ENCODE measurements at regions not wholly inside any gene's neighbourhood (a gene's known extent, or its start where the extent isn't known, plus 50 kb on each side); places are given as distances from the start of the nearest gene placed in this dataset.

DNA sequence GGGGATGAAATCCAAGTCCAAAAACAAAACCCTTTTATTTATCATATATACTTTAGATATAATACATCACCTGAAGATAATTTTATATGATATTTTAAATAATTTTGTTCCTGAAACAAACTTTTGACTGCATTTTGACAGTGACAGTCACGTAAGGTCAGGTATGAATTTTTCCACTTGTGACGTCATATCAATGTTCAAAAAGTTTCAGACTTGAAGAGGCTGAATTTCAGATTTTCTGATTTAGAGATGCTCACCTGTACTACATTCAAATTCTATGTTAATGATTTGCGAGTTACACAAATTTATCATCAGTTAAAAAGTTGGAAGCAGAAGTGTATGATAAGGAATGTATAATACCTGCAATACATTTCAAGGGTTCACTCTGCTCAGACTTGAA, 136.1 kb upstream of the EPHA6 start:
- no peak overlapping the region for H4K8ac ChIP-seq (ENCODE audit: low read depth, low read length)

GRCh38 chr3:96700322-96701315, 113.8 kb upstream of the EPHA6 start:
- no peaks in the 10 kb centered on the region for H3K4me1 ChIP-seq (ENCODE audit: control insufficient read depth in 1 of 2, insufficient read depth in 2 of 2, low read length in 2 of 2)
- no peak overlapping the region for H4K12ac ChIP-seq (ENCODE audit: low read depth, low read length)
- no peaks in the 10 kb centered on the region for H3K36me3 ChIP-seq (ENCODE audit: control insufficient read depth in 1 of 2, insufficient read depth in 2 of 2, low read length in 2 of 2)
- H3K9ac ChIP-seq (ENCODE audit: low read length), result no peak overlapping the region
- WGBS (ENCODE audit: extremely low coverage, insufficient coverage, insufficient read length), result no CpG with 5 or more reads among the region's 5 CpGs
- no peak overlapping the region for H3K23ac ChIP-seq (ENCODE audit: low read length)
- H3K14ac ChIP-seq (ENCODE audit: low read length), result no peak overlapping the region
- no peaks in the 10 kb centered on the region for H3K79me1 ChIP-seq (ENCODE audit: low read length)
- H2AFZ ChIP-seq (ENCODE audit: insufficient read depth, low read length, poor library complexity), result no peak overlapping the region
- no peak overlapping the region for H3K18ac ChIP-seq (ENCODE audit: low read length)
- no peaks in the 10 kb centered on the region for H3K79me2 ChIP-seq (ENCODE audit: control insufficient read depth, insufficient read depth, low read length, poor library complexity)
- H3K27ac ChIP-seq (ENCODE audit: low read depth, low read length), result no peak overlapping the region
- no peak overlapping the region for H3K4me2 ChIP-seq (ENCODE audit: low read length)
- no peak overlapping the region for H2BK120ac ChIP-seq (ENCODE audit: insufficient read depth, low read length, poor library complexity)
- no peak overlapping the region for H4K91ac ChIP-seq (ENCODE audit: low read depth, low read length)
- no peak for DNase-seq
- no peak overlapping the region for H2BK12ac ChIP-seq (ENCODE audit: low read length)
- H3K27me3 ChIP-seq (ENCODE audit: insufficient read depth, low read length), result no peaks in the 10 kb centered on the region
- no peak overlapping the region for H4K8ac ChIP-seq (ENCODE audit: low read depth, low read length)
- H2BK5ac ChIP-seq (ENCODE audit: low read depth, low read length, poor library complexity), result no peak overlapping the region
- H3K4ac ChIP-seq (ENCODE audit: low read depth, low read length), result no peak overlapping the region
- no peak overlapping the region for H3K4me3 ChIP-seq (ENCODE audit: low read depth, low read length)
- H3K9me3 ChIP-seq (ENCODE audit: insufficient read depth, low read depth, low read length), result peaks cover 1% of the 10 kb centered on the region
- H2AK5ac ChIP-seq (ENCODE audit: low read length), result no peak overlapping the region

More for the DNA sequence above, 136.1 kb upstream of the EPHA6 start:
- no peak overlapping the region for H3K4ac ChIP-seq (ENCODE audit: low read depth, low read length)
- H3K79me1 ChIP-seq (ENCODE audit: low read length), result no peaks in the 10 kb centered on the region
- H3K4me3 ChIP-seq (ENCODE audit: low read depth, low read length), result no peak overlapping the region
- no peaks in the 10 kb centered on the region for H3K9me3 ChIP-seq (ENCODE audit: insufficient read depth, low read depth, low read length)
- H3K27me3 ChIP-seq (ENCODE audit: insufficient read depth, low read length), result no peaks in the 10 kb centered on the region
- no peak overlapping the region for H3K9ac ChIP-seq (ENCODE audit: low read length)
- no peak for DNase-seq
- no peaks in the 10 kb centered on the region for H3K4me1 ChIP-seq (ENCODE audit: control insufficient read depth in 1 of 2, insufficient read depth in 2 of 2, low read length in 2 of 2)
- H3K4me2 ChIP-seq (ENCODE audit: low read length), result no peak overlapping the region
- no peak overlapping the region for H4K12ac ChIP-seq (ENCODE audit: low read depth, low read length)
- no peak overlapping the region for H3K14ac ChIP-seq (ENCODE audit: low read length)
- WGBS (ENCODE audit: extremely low coverage, insufficient coverage, insufficient read length), result no CpG with 5 or more reads among the region's 3 CpGs
- no peak overlapping the region for H3K23ac ChIP-seq (ENCODE audit: low read length)
- no peak overlapping the region for H2AFZ ChIP-seq (ENCODE audit: insufficient read depth, low read length, poor library complexity)
- no peak overlapping the region for H2AK5ac ChIP-seq (ENCODE audit: low read length)
- no peaks in the 10 kb centered on the region for H3K79me2 ChIP-seq (ENCODE audit: control insufficient read depth, insufficient read depth, low read length, poor library complexity)
- H2BK120ac ChIP-seq (ENCODE audit: insufficient read depth, low read length, poor library complexity), result no peak overlapping the region
- no peak overlapping the region for H2BK12ac ChIP-seq (ENCODE audit: low read length)
- H3K27ac ChIP-seq (ENCODE audit: low read depth, low read length), result no peak overlapping the region
- H3K18ac ChIP-seq (ENCODE audit: low read length), result no peak overlapping the region
- no peak overlapping the region for H4K91ac ChIP-seq (ENCODE audit: low read depth, low read length)
- H3K36me3 ChIP-seq (ENCODE audit: control insufficient read depth in 1 of 2, insufficient read depth in 2 of 2, low read length in 2 of 2), result no peaks in the 10 kb centered on the region
- no peak overlapping the region for H2BK5ac ChIP-seq (ENCODE audit: low read depth, low read length, poor library complexity)

GRCh38 chr3:96705895-96706294, 108.5 kb upstream of the EPHA6 start:
- Histone ChIP-seq H3K27ac (ENCODE audit: low read depth, low read length) (no peak overlapping the region), H3K4me3 (ENCODE audit: low read depth, low read length) (no peak overlapping the region), H4K12ac (ENCODE audit: low read depth, low read length) (no peak overlapping the region), H3K79me1 (ENCODE audit: low read length) (no peaks in the 10 kb centered on the region), H3K79me2 (ENCODE audit: control insufficient read depth, insufficient read depth, low read length, poor library complexity) (no peaks in the 10 kb centered on the region), H3K9me3 (ENCODE audit: insufficient read depth, low read depth, low read length) (peaks cover 1% of the 10 kb centered on the region), H2BK12ac (ENCODE audit: low read length) (no peak overlapping the region), H2AFZ (ENCODE audit: insufficient read depth, low read length, poor library complexity) (no peak overlapping the region), H4K91ac (ENCODE audit: low read depth, low read length) (no peak overlapping the region), H2BK120ac (ENCODE audit: insufficient read depth, low read length, poor library complexity) (no peak overlapping the region), H4K8ac (ENCODE audit: low read depth, low read length) (no peak overlapping the region), H2BK5ac (ENCODE audit: low read depth, low read length, poor library complexity) (no peak overlapping the region), H3K18ac (ENCODE audit: low read length) (no peak overlapping the region), H3K4me1 (ENCODE audit: control insufficient read depth in 1 of 2, insufficient read depth in 2 of 2, low read length in 2 of 2) (no peaks in the 10 kb centered on the region), H3K4ac (ENCODE audit: low read depth, low read length) (no peak overlapping the region), H3K9ac (ENCODE audit: low read length) (no peak overlapping the region), H3K23ac (ENCODE audit: low read length) (no peak overlapping the region), H2AK5ac (ENCODE audit: low read length) (no peak overlapping the region), H3K14ac (ENCODE audit: low read length) (no peak overlapping the region), H3K27me3 (ENCODE audit: insufficient read depth, low read length) (no peaks in the 10 kb centered on the region), H3K36me3 (ENCODE audit: control insufficient read depth in 1 of 2, insufficient read depth in 2 of 2, low read length in 2 of 2) (no peaks in the 10 kb centered on the region), H3K4me2 (ENCODE audit: low read length) (no peak overlapping the region)
- no CpG with 5 or more reads among the region's 2 CpGs for WGBS (ENCODE audit: extremely low coverage, insufficient coverage, insufficient read length)
- no peak for DNase-seq

DNA sequence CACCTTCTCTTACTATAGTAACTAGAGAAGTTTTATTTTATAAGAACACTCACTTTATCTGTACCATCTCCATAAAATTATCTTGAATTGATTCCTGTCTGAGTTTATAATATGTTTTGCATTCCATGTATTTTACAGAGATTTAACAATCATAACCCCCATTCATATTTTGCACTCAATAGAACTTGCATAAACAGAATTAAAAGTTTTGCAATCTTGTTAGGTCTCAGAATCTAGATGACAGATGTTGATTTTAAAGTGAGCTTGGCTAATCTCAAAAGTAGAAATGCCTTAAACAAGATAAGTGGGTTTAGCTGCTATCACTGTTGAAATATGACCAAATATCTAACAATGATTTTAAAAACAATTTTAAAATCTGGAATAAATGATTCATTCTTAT, 107.9 kb upstream of the EPHA6 start:
- peaks cover 1% of the 10 kb centered on the region for H3K9me3 ChIP-seq (ENCODE audit: insufficient read depth, low read depth, low read length)
- H3K27me3 ChIP-seq (ENCODE audit: insufficient read depth, low read length), result no peaks in the 10 kb centered on the region
- no peak overlapping the region for H4K8ac ChIP-seq (ENCODE audit: low read depth, low read length)
- no peak overlapping the region for H3K4me3 ChIP-seq (ENCODE audit: low read depth, low read length)
- no peak overlapping the region for H3K14ac ChIP-seq (ENCODE audit: low read length)
- no peak overlapping the region for H2AK5ac ChIP-seq (ENCODE audit: low read length)
- H3K23ac ChIP-seq (ENCODE audit: low read length), result no peak overlapping the region
- H2BK120ac ChIP-seq (ENCODE audit: insufficient read depth, low read length, poor library complexity), result no peak overlapping the region
- H2BK5ac ChIP-seq (ENCODE audit: low read depth, low read length, poor library complexity), result no peak overlapping the region
- H3K18ac ChIP-seq (ENCODE audit: low read length), result no peak overlapping the region
- no peak overlapping the region for H2BK12ac ChIP-seq (ENCODE audit: low read length)
- no peak overlapping the region for H3K4me2 ChIP-seq (ENCODE audit: low read length)
- H3K4me1 ChIP-seq (ENCODE audit: control insufficient read depth in 1 of 2, insufficient read depth in 2 of 2, low read length in 2 of 2), result no peaks in the 10 kb centered on the region
- no peak overlapping the region for H3K4ac ChIP-seq (ENCODE audit: low read depth, low read length)
- no peaks in the 10 kb centered on the region for H3K79me2 ChIP-seq (ENCODE audit: control insufficient read depth, insufficient read depth, low read length, poor library complexity)
- H3K36me3 ChIP-seq (ENCODE audit: control insufficient read depth in 1 of 2, insufficient read depth in 2 of 2, low read length in 2 of 2), result no peaks in the 10 kb centered on the region
- DNase-seq, result peak in 1 of 2 donors; percentile 4
- no peak overlapping the region for H4K12ac ChIP-seq (ENCODE audit: low read depth, low read length)
- no peak overlapping the region for H4K91ac ChIP-seq (ENCODE audit: low read depth, low read length)
- no peaks in the 10 kb centered on the region for H3K79me1 ChIP-seq (ENCODE audit: low read length)
- H3K27ac ChIP-seq (ENCODE audit: low read depth, low read length), result no peak overlapping the region
- H2AFZ ChIP-seq (ENCODE audit: insufficient read depth, low read length, poor library complexity), result no peak overlapping the region
- no peak overlapping the region for H3K9ac ChIP-seq (ENCODE audit: low read length)

Measured in trophoblast cell (in vitro differentiated cells and primary cell).